Hepatocyte (in vitro differentiated cells): ENCODE measurements at regions not wholly inside any gene's neighbourhood (a gene's known extent, or its start where the extent isn't known, plus 50 kb on each side); places are given as distances from the start of the nearest gene placed in this dataset.
A peak's percentile ranks its signal among the peaks of the same experiment; 100 is the strongest.

Experiments
- DNase-seq: peaks from one replicate; pipeline ENCODE4 v3.0.0-alpha.2; 2016; ENCODE audit warnings: low spot score
- H2AFZ ChIP-seq: fragments of 200-600 bp; sonication (generic); 2 replicates; pipeline ENCODE4 v1.6.0; 2016; ENCODE audit warnings: antibody characterized with exemption, mild to moderate bottlenecking
- H3K27ac ChIP-seq: fragments of 200-600 bp; sonication (generic); 2 replicates; pipeline ENCODE4 v1.5.1; 2016; ENCODE audit warnings: mild to moderate bottlenecking
- H3K27me3 ChIP-seq: fragments of 200-600 bp; sonication (generic); 2 replicates; pipeline ENCODE4 v1.6.1; 2016
- H3K36me3 ChIP-seq: fragments of 200-600 bp; sonication (generic); replicated peaks from 2 replicates; pipeline ENCODE4 v1.5.1; 2016; ENCODE audit warnings: low read depth; ENCODE audit not compliant: insufficient read depth
- H3K4me1 ChIP-seq: fragments of 200-600 bp; sonication (generic); 2 replicates; pipeline ENCODE4 v1.5.1; 2016; ENCODE audit warnings: mild to moderate bottlenecking, moderate library complexity; ENCODE audit not compliant: insufficient read depth
- H3K4me2 ChIP-seq: fragments of 200-600 bp; sonication (generic); 2 replicates; pipeline ENCODE4 v1.6.0; 2016
- H3K4me3 ChIP-seq: fragments of 200-600 bp; sonication (generic); 2 replicates; pipeline ENCODE4 v1.5.1; 2016; ENCODE audit warnings: mild to moderate bottlenecking
- H3K79me2 ChIP-seq: fragments of 200-600 bp; sonication (generic); 2 replicates; pipeline ENCODE4 v1.6.0; 2017; ENCODE audit warnings: mild to moderate bottlenecking
- H3K9me2 ChIP-seq: fragments of 200-600 bp; sonication (generic); replicated peaks from 2 replicates; pipeline ENCODE4 v1.6.0; 2017; ENCODE audit warnings: mild to moderate bottlenecking; ENCODE audit not compliant: insufficient read depth
- H3K9me3 ChIP-seq: fragments of 200-600 bp; sonication (generic); 2 replicates; pipeline ENCODE4 v1.5.1; 2016; ENCODE audit warnings: low read depth, mild to moderate bottlenecking
- H4K20me1 ChIP-seq: fragments of 200-600 bp; sonication (generic); 2 replicates; pipeline ENCODE4 v1.6.0; 2016; ENCODE audit warnings: mild to moderate bottlenecking; ENCODE audit not compliant: insufficient read depth, poor library complexity, severe bottlenecking
- CTCF ChIP-seq: fragments of 200-600 bp; sonication (generic); IDR thresholded peaks from 2 replicates; pipeline ENCODE4 v1.5.1; 2016; ENCODE audit warnings: antibody characterized with exemption, mild to moderate bottlenecking; ENCODE audit not compliant: poor library complexity
- EZH2 ChIP-seq: fragments of 200-600 bp; sonication (generic); IDR thresholded peaks from 2 replicates; pipeline ENCODE4 v1.6.1; 2016; ENCODE audit warnings: antibody characterized with exemption, mild to moderate bottlenecking, borderline replicate concordance
- EZH2phosphoT487 ChIP-seq: fragments of 200-600 bp; sonication (generic); IDR thresholded peaks from one replicate; pipeline ENCODE4 v1.6.1; 2018; ENCODE audit warnings: antibody characterized with exemption, mild to moderate bottlenecking, low read depth, moderate library complexity; ENCODE audit not compliant: unreplicated experiment, severe bottlenecking
- WGBS: methylation state at CpG from one replicate; pipeline ENCODE4 v1.1.6; 2016; ENCODE audit warnings: low lambda C conversion rate; ENCODE audit errors: missing lambda C conversion rate; 5-methylcytosine and 5-hydroxymethylcytosine counted together

GRCh38 chrX:39175418-39176057 lies 374.3 kb downstream of the MID1IP1 start:
- H2AFZ ChIP-seq, result no peak overlapping the region
- H3K4me2 ChIP-seq, result no peak overlapping the region
- no peaks in the 10 kb centered on the region for H3K79me2 ChIP-seq
- no peak overlapping the region for H3K4me3 ChIP-seq
- H3K27ac ChIP-seq, result no peak overlapping the region
- H4K20me1 ChIP-seq, result no peaks in the 10 kb centered on the region
- no peaks in the 10 kb centered on the region for H3K9me2 ChIP-seq
- no peaks in the 10 kb centered on the region for H3K9me3 ChIP-seq
- TF ChIP-seq EZH2 (no peak), CTCF (no peak), EZH2phosphoT487 (no peak)
- no peaks in the 10 kb centered on the region for H3K27me3 ChIP-seq
- DNase-seq, result no peak
- WGBS, result 71% methylated on average over 6 of the region's 6 CpGs
- H3K36me3 ChIP-seq, result no peaks in the 10 kb centered on the region
- H3K4me1 ChIP-seq, result no peaks in the 10 kb centered on the region

GRCh38 chrX:39176105-39176504 lies 374.8 kb downstream of the MID1IP1 start:
- Histone ChIP-seq H3K36me3 (no peaks in the 10 kb centered on the region), H3K79me2 (no peaks in the 10 kb centered on the region), H3K27me3 (no peaks in the 10 kb centered on the region), H3K9me2 (no peaks in the 10 kb centered on the region), H3K27ac (no peak overlapping the region), H3K4me2 (no peak overlapping the region), H3K4me1 (no peaks in the 10 kb centered on the region), H3K4me3 (no peak overlapping the region), H3K9me3 (no peaks in the 10 kb centered on the region), H4K20me1 (no peaks in the 10 kb centered on the region), H2AFZ (no peak overlapping the region)
- TF ChIP-seq EZH2, result no peak
- WGBS, result 86% methylated on average over 4 of the region's 4 CpGs
- no peak for DNase-seq

GRCh38 chrX:39189431-39189830 lies 388.2 kb downstream of the MID1IP1 start:
- no peak for TF ChIP-seq CTCF
- TF ChIP-seq EZH2phosphoT487, result no peak
- no peak for TF ChIP-seq EZH2
- H3K27me3 ChIP-seq, result no peaks in the 10 kb centered on the region

GRCh38 chrX:39194673-39195072 lies 393.4 kb downstream of the MID1IP1 start:
- H4K20me1 ChIP-seq, result no peaks in the 10 kb centered on the region

More at GRCh38 chrX:39189431-39189830, 388.2 kb downstream of the MID1IP1 start:
- Histone ChIP-seq H3K79me2 (no peaks in the 10 kb centered on the region), H3K4me2 (no peak overlapping the region), H3K27ac (no peak overlapping the region), H3K9me2 (no peaks in the 10 kb centered on the region), H2AFZ (no peak overlapping the region), H4K20me1 (no peaks in the 10 kb centered on the region), H3K9me3 (no peaks in the 10 kb centered on the region), H3K4me3 (no peak overlapping the region), H3K4me1 (no peaks in the 10 kb centered on the region), H3K36me3 (no peaks in the 10 kb centered on the region)
- DNase-seq, result no peak
- WGBS, result 85% methylated on average over 1 of the region's 1 CpG

More at GRCh38 chrX:39194673-39195072, 393.4 kb downstream of the MID1IP1 start:
- H2AFZ ChIP-seq, result no peak overlapping the region
- no peaks in the 10 kb centered on the region for H3K27me3 ChIP-seq
- 57% methylated on average over 3 of the region's 3 CpGs for WGBS
- no peaks in the 10 kb centered on the region for H3K4me1 ChIP-seq
- H3K27ac ChIP-seq, result no peak overlapping the region
- H3K9me2 ChIP-seq, result no peaks in the 10 kb centered on the region
- no peak overlapping the region for H3K4me3 ChIP-seq
- H3K36me3 ChIP-seq, result no peaks in the 10 kb centered on the region
- peak overlapping the region; percentile 5 for H3K4me2 ChIP-seq
- no peak for DNase-seq
- H3K79me2 ChIP-seq, result no peaks in the 10 kb centered on the region
- no peaks in the 10 kb centered on the region for H3K9me3 ChIP-seq
- no peak for TF ChIP-seq EZH2
- no peak for TF ChIP-seq EZH2phosphoT487
- TF ChIP-seq CTCF, result no peak
